Kidney glomerular epithelial cell (primary cell): ENCODE measurements at regions not wholly inside any gene's neighbourhood (a gene's known extent, or its start where the extent isn't known, plus 50 kb on each side); places are given as distances from the start of the nearest gene placed in this dataset.
"Not testable (repeated sequence)": the region's sequence is repeated elsewhere in the genome, so short reads cannot be mapped to it uniquely, and the experiment has no call there.

Experiments used
- DNase-seq: peaks from one replicate; lab custom pipeline; 2025; lab: John Stamatoyannopoulos, UW

GRCh38 chr13:37216331-37216730 lies 110.9 kb upstream of the CSNK1A1L start:
- no peak for DNase-seq

- DNase-seq: no peak
Measured at GRCh38 chr13:37212826-37213225, 107.4 kb upstream of the CSNK1A1L start.

GRCh38 chr13:37211487-37211886 lies 106.0 kb upstream of the CSNK1A1L start:
- DNase-seq: no peak

- no peak for DNase-seq
Measured at GRCh38 chr13:37209621-37210580, 104.4 kb upstream of the CSNK1A1L start.

GRCh38 chr13:37207691-37208451 lies 102.4 kb upstream of the CSNK1A1L start:
- no peak for DNase-seq

- DNase-seq: no peak
Measured at GRCh38 chr13:37202264-37202663, 96.8 kb upstream of the CSNK1A1L start.

GRCh38 chr13:37201081-37201480 lies 95.6 kb upstream of the CSNK1A1L start:
- DNase-seq: no peak

- no peak for DNase-seq
Measured at GRCh38 chr13:37198629-37199028, 93.2 kb upstream of the CSNK1A1L start.

GRCh38 chr13:37195621-37196020 lies 90.2 kb upstream of the CSNK1A1L start:
- DNase-seq: no peak

GRCh38 chr13:37194428-37194861 lies 89.0 kb upstream of the CSNK1A1L start:
- no peak for DNase-seq

- no peak for DNase-seq
Measured at GRCh38 chr13:37192956-37193355, 87.5 kb upstream of the CSNK1A1L start.

- no peak for DNase-seq
Measured at GRCh38 chr13:37187621-37188020, 82.2 kb upstream of the CSNK1A1L start.

GRCh38 chr13:37187105-37187504 lies 81.6 kb upstream of the CSNK1A1L start:
- no peak for DNase-seq

GRCh38 chr13:37181620-37182019 lies 76.2 kb upstream of the CSNK1A1L start:
- DNase-seq: no peak

- DNase-seq: no peak
Measured at GRCh38 chr13:37179645-37180044, 74.2 kb upstream of the CSNK1A1L start.

GRCh38 chr13:37177125-37177524 lies 71.7 kb upstream of the CSNK1A1L start:
- DNase-seq: no peak

- DNase-seq: no peak
Measured at GRCh38 chr13:37175996-37176395, 70.5 kb upstream of the CSNK1A1L start.

- DNase-seq: no peak
Measured at GRCh38 chr13:37173214-37173613, 67.8 kb upstream of the CSNK1A1L start.

- DNase-seq: not testable (repeated sequence)
Measured at GRCh38 chr13:37172226-37172625, 66.8 kb upstream of the CSNK1A1L start.

GRCh38 chr13:37168926-37169325 lies 63.5 kb upstream of the CSNK1A1L start:
- no peak for DNase-seq

GRCh38 chr13:37168151-37168550 lies 62.7 kb upstream of the CSNK1A1L start:
- DNase-seq: no peak

- DNase-seq: no peak
Measured at GRCh38 chr13:37164635-37165034, 59.2 kb upstream of the CSNK1A1L start.
